SK-N-SH (cell line): ENCODE measurements at regions not wholly inside any gene's neighbourhood (a gene's known extent, or its start where the extent isn't known, plus 50 kb on each side); places are given as distances from the start of the nearest gene placed in this dataset.

Source experiments
- CTCF ChIA-PET: fragments of 300-600, 350-600 bp; formaldehyde crosslinking; extraction: SDS; loops from one replicate; lab custom pipeline; 2021; lab: Yijun Ruan, JAX
- POLR2A ChIA-PET: fragments of 350-600 bp; sonication (Branson Sonifier 250); formaldehyde crosslinking; extraction: SDS; loops from one replicate; lab custom pipeline; 2020; ENCODE audit warnings: antibody characterized with exemption, inconsistent platforms; lab: Yijun Ruan, JAX
- DNase-seq: peaks from one replicate; pipeline ENCODE4 v3.0.0; 2012
- H2AFZ ChIP-seq: fragments of 200-600 bp; sonication (generic); 2 replicates; pipeline ENCODE4 v1.8.1; 2016; ENCODE audit warnings: antibody characterized with exemption, mild to moderate bottlenecking, low read depth
- H3F3A ChIP-seq: fragments of 200-600 bp; sonication (generic); replicated peaks from 2 replicates; pipeline ENCODE3; 2016; ENCODE audit warnings: antibody characterized with exemption, mild to moderate bottlenecking; ENCODE audit not compliant: insufficient read depth
- H3K27ac ChIP-seq, 2 experiments: fragments of 200-500 bp in 1 of 2; fragments of 200-600 bp in 1 of 2; sonication (Bioruptor generic) in 1 of 2; sonication (generic), shearing (Covaris generic) in 1 of 2; 2 replicates each; pipeline versions ENCODE4 v1.5.1 to v1.6.1; 2014 to 2016; ENCODE audit warnings: low read depth in 2 of 2, inconsistent platforms in 1 of 2, low read length in 1 of 2, mild to moderate bottlenecking in 1 of 2, mixed read lengths in 1 of 2
- H3K27me3 ChIP-seq: fragments of 200-600 bp; sonication (generic), shearing (Covaris generic); 2 replicates; pipeline ENCODE4 v1.6.1; 2016; ENCODE audit warnings: mixed run types; ENCODE audit not compliant: insufficient read depth
- H3K36me3 ChIP-seq, 2 experiments: fragments of 200-500 bp in 1 of 2; fragments of 200-600 bp in 1 of 2; sonication (Bioruptor generic) in 1 of 2; sonication (generic) in 1 of 2; replicated peaks in 1 of 2; 2 replicates each; pipeline versions ENCODE3 to v1.5.1; 2014 to 2016; ENCODE audit warnings: low read length in 1 of 2, mild to moderate bottlenecking in 1 of 2; ENCODE audit not compliant: insufficient read depth in 2 of 2, control insufficient read depth in 1 of 2
- H3K4me1 ChIP-seq, 2 experiments: fragments of 200-500 bp in 1 of 2; fragments of 200-600 bp in 1 of 2; sonication (Bioruptor generic) in 1 of 2; sonication (generic), shearing (Covaris generic) in 1 of 2; 2 replicates each; pipeline versions ENCODE4 v1.5.1 to v1.6.1; 2014 to 2016; ENCODE audit warnings: low read depth in 1 of 2, low read length in 1 of 2, mixed run types in 1 of 2; ENCODE audit not compliant: insufficient read depth in 2 of 2, control insufficient read depth in 1 of 2
- H3K4me2 ChIP-seq: fragments of 200-600 bp; sonication (generic), shearing (Covaris generic); 2 replicates; pipeline ENCODE4 v1.6.1; 2017; ENCODE audit warnings: mixed run types
- H3K4me3 ChIP-seq, 2 experiments: fragments of 200-500 bp in 1 of 2; fragments of 200-600 bp in 1 of 2; sonication (Bioruptor generic) in 1 of 2; sonication (generic), shearing (Covaris generic) in 1 of 2; 2 replicates each; pipeline versions ENCODE4 v1.5.1 to v1.8.1; 2014 to 2016; ENCODE audit warnings: low read depth in 2 of 2, inconsistent platforms in 1 of 2, low read length in 1 of 2, mild to moderate bottlenecking in 1 of 2, mixed read lengths in 1 of 2, moderate library complexity in 1 of 2
- H3K79me2 ChIP-seq: fragments of 200-600 bp; sonication (generic); 2 replicates; pipeline ENCODE4 v1.8.1; 2017; ENCODE audit warnings: mild to moderate bottlenecking; ENCODE audit not compliant: insufficient read depth
- H3K9ac ChIP-seq: fragments of 200-600 bp; sonication (generic); 2 replicates; pipeline ENCODE4 v1.6.1; 2017; ENCODE audit warnings: mixed run types
- H3K9me2 ChIP-seq: fragments of 200-600 bp; sonication (generic); 2 replicates; pipeline ENCODE4 v1.6.1; 2017; ENCODE audit warnings: mixed run types
- H3K9me3 ChIP-seq: fragments of 200-600 bp; sonication (generic); 2 replicates; pipeline ENCODE4 v1.6.1; 2017; ENCODE audit warnings: mixed run types, mild to moderate bottlenecking, moderate library complexity
- H4K20me1 ChIP-seq: fragments of 200-600 bp; sonication (generic); 2 replicates; pipeline ENCODE4 v1.6.1; 2017; ENCODE audit warnings: mild to moderate bottlenecking, mixed run types; ENCODE audit not compliant: insufficient read depth
- FOSL2 ChIP-seq: IDR thresholded peaks from 2 replicates; pipeline ENCODE4 v1.4.0; 2012; ENCODE audit warnings: low read depth, mild to moderate bottlenecking, moderate library complexity, borderline replicate concordance
- FOXJ3 ChIP-seq: sonication (generic); formaldehyde crosslinking; IDR thresholded peaks from 2 replicates; pipeline ENCODE4 v1.5.1; 2020; ENCODE audit warnings: mild to moderate bottlenecking, missing genetic modification reagents
- GABPA ChIP-seq: IDR thresholded peaks from 2 replicates; pipeline ENCODE4 v1.4.0; 2012; ENCODE audit warnings: low read depth, mild to moderate bottlenecking
- IRF3 ChIP-seq: fragments of 150-350 bp; IDR thresholded peaks from 2 replicates; pipeline ENCODE4 v1.6.1; 2016; ENCODE audit warnings: mild to moderate bottlenecking, low read depth, low read length
- RAD21 ChIP-seq: IDR thresholded peaks from 2 replicates; pipeline ENCODE4 v1.6.1; 2012; ENCODE audit warnings: mild to moderate bottlenecking, low read length
- RFX5 ChIP-seq: IDR thresholded peaks from 2 replicates; pipeline ENCODE4 v1.6.1; 2012; ENCODE audit warnings: mild to moderate bottlenecking, improper control_type of control experiment, low read length
- SMC3 ChIP-seq: IDR thresholded peaks from 2 replicates; pipeline ENCODE4 v1.6.1; 2012; ENCODE audit warnings: low read depth, low read length, improper control_type of control experiment
- TAF1 ChIP-seq: IDR thresholded peaks from 2 replicates; pipeline ENCODE4 v1.6.1; 2012; ENCODE audit warnings: low read depth, mild to moderate bottlenecking, low read length, moderate library complexity, borderline replicate concordance
- TEAD4 ChIP-seq: IDR thresholded peaks from 2 replicates; pipeline ENCODE4 v1.4.0; 2012; ENCODE audit warnings: mild to moderate bottlenecking, borderline replicate concordance; ENCODE audit not compliant: insufficient read depth
- USF1 ChIP-seq: IDR thresholded peaks from 2 replicates; pipeline ENCODE4 v1.4.0; 2012; ENCODE audit warnings: low read depth, borderline replicate concordance
- YY1 ChIP-seq: IDR thresholded peaks from 2 replicates; pipeline ENCODE4 v1.4.0; 2012; ENCODE audit warnings: low read depth, mild to moderate bottlenecking
- ZBTB33 ChIP-seq: IDR thresholded peaks from 2 replicates; pipeline ENCODE4 v1.4.0; 2012; ENCODE audit warnings: low read depth, borderline replicate concordance
- WGBS: methylation state at CpG from one replicate; pipeline ENCODE4 v1.1.6; 2017; ENCODE audit warnings: low lambda C conversion rate; 5-methylcytosine and 5-hydroxymethylcytosine counted together

- 71% methylated on average over 5 of the region's 5 CpGs for WGBS
- Histone ChIP-seq H3K9ac (no peak overlapping the region), H3K27me3 (no peaks in the 10 kb centered on the region; the same call in 1 of the 2 replicates), H3K9me2 (no peaks in the 10 kb centered on the region), H4K20me1 (no peaks in the 10 kb centered on the region), H3K79me2 (no peaks in the 10 kb centered on the region), H3K36me3 (no peaks in the 10 kb centered on the region), H3K9me3 (no peaks in the 10 kb centered on the region), H2AFZ (no peak overlapping the region), H3K4me3 (no peak overlapping the region), H3K4me1 (no peaks in the 10 kb centered on the region), H3F3A (no peaks in the 10 kb centered on the region), H3K4me2 (no peak overlapping the region), H3K27ac (no peak overlapping the region)
- TF ChIP-seq SMC3, result no peak
- no peak for TF ChIP-seq RFX5
- POLR2A ChIA-PET, result no interaction called here
- DNase-seq, result no peak
- CTCF ChIA-PET, result no interaction called here
Measured at GRCh38 chr10:32169556-32169955, 113.3 kb upstream of the KIF5B start.

- no peak overlapping the region for H3K27ac ChIP-seq
- 92% methylated on average over 2 of the region's 5 CpGs for WGBS
- CTCF ChIA-PET, result no interaction called here
Measured at GRCh38 chr10:32167450-32167849, 111.2 kb upstream of the KIF5B start.

GRCh38 chr10:32166365-32166764 lies 110.1 kb upstream of the KIF5B start:
- Histone ChIP-seq H3K79me2 (no peaks in the 10 kb centered on the region), H3K4me1 (no peaks in the 10 kb centered on the region), H3K4me2 (no peak overlapping the region), H3K4me3 (no peak overlapping the region), H3K36me3 (no peaks in the 10 kb centered on the region)
- POLR2A ChIA-PET, result no interaction called here
- CTCF ChIA-PET, result interaction anchor here (1.7 kb wide), 1 partner anchor 24 kb away, joined by 6 read pairs; no protein-coding TSS in a partner anchor
- no peak for DNase-seq
- TF ChIP-seq ZBTB33, result no peak
- TF ChIP-seq USF1, result no peak
- TF ChIP-seq GABPA, result no peak
- no peak for TF ChIP-seq FOXJ3 (CRISPR knock-in tag)
- TF ChIP-seq SMC3, result no peak
- no peak for TF ChIP-seq TAF1
- TF ChIP-seq, all 33 proteins: peak for 0
- Histone ChIP-seq H4K20me1 (no peaks in the 10 kb centered on the region), H3K9me3 (no peaks in the 10 kb centered on the region), H3K9me2 (no peaks in the 10 kb centered on the region), H2AFZ (no peak overlapping the region), H3F3A (no peaks in the 10 kb centered on the region), H3K27me3 (no peaks in the 10 kb centered on the region; the same call in 1 of the 2 replicates), H3K9ac (no peak overlapping the region), H3K27ac (no peak overlapping the region)

More at GRCh38 chr10:32167450-32167849, 111.2 kb upstream of the KIF5B start:
- POLR2A ChIA-PET, result interaction anchor here (0.7 kb wide), 1 partner anchor 12 kb away, joined by 3 read pairs; no protein-coding TSS in a partner anchor
- Histone ChIP-seq H3K9me3 (no peaks in the 10 kb centered on the region), H3K27me3 (no peaks in the 10 kb centered on the region; the same call in 1 of the 2 replicates), H4K20me1 (no peaks in the 10 kb centered on the region), H3K4me1 (no peaks in the 10 kb centered on the region), H3K9ac (no peak overlapping the region), H3K9me2 (no peaks in the 10 kb centered on the region), H3F3A (no peaks in the 10 kb centered on the region), H2AFZ (no peak overlapping the region), H3K4me2 (no peak overlapping the region), H3K36me3 (no peaks in the 10 kb centered on the region), H3K79me2 (no peaks in the 10 kb centered on the region), H3K4me3 (no peak overlapping the region)
- no peak for DNase-seq
- TF ChIP-seq TEAD4 (no peak), YY1 (no peak), RAD21 (no peak), FOSL2 (no peak), IRF3 (no peak)
